Trophoblast cell (in vitro differentiated cells and primary cell): ENCODE measurements at regions not wholly inside any gene's neighbourhood (a gene's known extent, or its start where the extent isn't known, plus 50 kb on each side); places are given as distances from the start of the nearest gene placed in this dataset.

Source experiments
- DNase-seq, 2 donors: peaks; one replicate each; pipeline ENCODE4 v3.0.0-alpha.2; 2016
- H2AFZ ChIP-seq: 2 replicates; pipeline ENCODE4 v1.6.1; 2013; ENCODE audit warnings: low read length, moderate library complexity, mild to moderate bottlenecking; ENCODE audit not compliant: insufficient read depth, poor library complexity
- H2AK5ac ChIP-seq: 2 replicates; pipeline ENCODE4 v1.6.1; 2013; ENCODE audit warnings: mild to moderate bottlenecking, low read length
- H2BK120ac ChIP-seq: 2 replicates; pipeline ENCODE4 v1.6.1; 2013; ENCODE audit warnings: low read length, mild to moderate bottlenecking, moderate library complexity; ENCODE audit not compliant: insufficient read depth, poor library complexity
- H2BK12ac ChIP-seq: 2 replicates; pipeline ENCODE4 v1.6.1; 2013; ENCODE audit warnings: mild to moderate bottlenecking, low read length, moderate library complexity
- H2BK5ac ChIP-seq: 2 replicates; pipeline ENCODE4 v1.6.1; 2013; ENCODE audit warnings: low read length, low read depth, moderate library complexity, mild to moderate bottlenecking; ENCODE audit not compliant: poor library complexity
- H3K14ac ChIP-seq: 2 replicates; pipeline ENCODE4 v1.6.1; 2013; ENCODE audit warnings: mild to moderate bottlenecking, low read length
- H3K18ac ChIP-seq: 2 replicates; pipeline ENCODE4 v1.6.1; 2013; ENCODE audit warnings: mild to moderate bottlenecking, low read length
- H3K23ac ChIP-seq: 2 replicates; pipeline ENCODE4 v1.6.1; 2013; ENCODE audit warnings: low read length
- H3K27ac ChIP-seq: 2 replicates; pipeline ENCODE4 v1.5.1; 2013; ENCODE audit warnings: low read depth, mild to moderate bottlenecking, inconsistent platforms, low read length, moderate library complexity
- H3K27me3 ChIP-seq: 2 replicates; pipeline ENCODE4 v1.6.1; 2013; ENCODE audit warnings: inconsistent platforms, mild to moderate bottlenecking, low read length, moderate library complexity; ENCODE audit not compliant: insufficient read depth
- H3K36me3 ChIP-seq, 2 experiments: 1 replicate in 1 of 2; 2 replicates in 1 of 2; pipeline ENCODE4 v1.6.1; 2013; ENCODE audit warnings: low read length in 2 of 2, mild to moderate bottlenecking in 2 of 2, moderate library complexity in 1 of 2; ENCODE audit not compliant: insufficient read depth in 2 of 2, control insufficient read depth in 1 of 2
- H3K4ac ChIP-seq: 2 replicates; pipeline ENCODE4 v1.6.1; 2013; ENCODE audit warnings: low read depth, mild to moderate bottlenecking, low read length, moderate library complexity
- H3K4me1 ChIP-seq, 2 experiments: 1 replicate in 1 of 2; 2 replicates in 1 of 2; pipeline ENCODE4 v1.6.1; 2013; ENCODE audit warnings: low read length in 2 of 2, mild to moderate bottlenecking in 2 of 2, moderate library complexity in 1 of 2; ENCODE audit not compliant: insufficient read depth in 2 of 2, control insufficient read depth in 1 of 2
- H3K4me2 ChIP-seq: 2 replicates; pipeline ENCODE4 v1.6.1; 2013; ENCODE audit warnings: inconsistent platforms, mild to moderate bottlenecking, low read length, moderate library complexity
- H3K4me3 ChIP-seq: 2 replicates; pipeline ENCODE4 v1.5.1; 2013; ENCODE audit warnings: mild to moderate bottlenecking, low read depth, low read length, inconsistent platforms
- H3K79me1 ChIP-seq: one replicate; pipeline ENCODE4 v1.6.1; 2013; ENCODE audit warnings: low read length
- H3K79me2 ChIP-seq: 2 replicates; pipeline ENCODE4 v1.6.1; 2013; ENCODE audit warnings: low read length, mild to moderate bottlenecking; ENCODE audit not compliant: control insufficient read depth, insufficient read depth, poor library complexity
- H3K9ac ChIP-seq: 2 replicates; pipeline ENCODE4 v1.6.1; 2013; ENCODE audit warnings: mild to moderate bottlenecking, low read length
- H3K9me3 ChIP-seq: 2 replicates; pipeline ENCODE4 v1.6.1; 2013; ENCODE audit warnings: low read depth, mild to moderate bottlenecking, control low read depth, inconsistent platforms, low read length; ENCODE audit not compliant: insufficient read depth
- H4K12ac ChIP-seq: 2 replicates; pipeline ENCODE4 v1.6.1; 2013; ENCODE audit warnings: low read depth, mild to moderate bottlenecking, low read length, moderate library complexity
- H4K8ac ChIP-seq: 2 replicates; pipeline ENCODE4 v1.6.1; 2013; ENCODE audit warnings: low read depth, mild to moderate bottlenecking, low read length, moderate library complexity
- H4K91ac ChIP-seq: one replicate; pipeline ENCODE4 v1.6.1; 2013; ENCODE audit warnings: low read depth, mild to moderate bottlenecking, low read length, moderate library complexity
- WGBS: extraction: QIAGEN DNeasy Blood & Tissue Kit; methylation state at CpG from one replicate; pipeline ENCODE4 v1.1.7; 2013; ENCODE audit warnings: missing lambda C conversion rate; ENCODE audit not compliant: insufficient read length, insufficient coverage; ENCODE audit errors: extremely low coverage; 5-methylcytosine and 5-hydroxymethylcytosine counted together

DNA sequence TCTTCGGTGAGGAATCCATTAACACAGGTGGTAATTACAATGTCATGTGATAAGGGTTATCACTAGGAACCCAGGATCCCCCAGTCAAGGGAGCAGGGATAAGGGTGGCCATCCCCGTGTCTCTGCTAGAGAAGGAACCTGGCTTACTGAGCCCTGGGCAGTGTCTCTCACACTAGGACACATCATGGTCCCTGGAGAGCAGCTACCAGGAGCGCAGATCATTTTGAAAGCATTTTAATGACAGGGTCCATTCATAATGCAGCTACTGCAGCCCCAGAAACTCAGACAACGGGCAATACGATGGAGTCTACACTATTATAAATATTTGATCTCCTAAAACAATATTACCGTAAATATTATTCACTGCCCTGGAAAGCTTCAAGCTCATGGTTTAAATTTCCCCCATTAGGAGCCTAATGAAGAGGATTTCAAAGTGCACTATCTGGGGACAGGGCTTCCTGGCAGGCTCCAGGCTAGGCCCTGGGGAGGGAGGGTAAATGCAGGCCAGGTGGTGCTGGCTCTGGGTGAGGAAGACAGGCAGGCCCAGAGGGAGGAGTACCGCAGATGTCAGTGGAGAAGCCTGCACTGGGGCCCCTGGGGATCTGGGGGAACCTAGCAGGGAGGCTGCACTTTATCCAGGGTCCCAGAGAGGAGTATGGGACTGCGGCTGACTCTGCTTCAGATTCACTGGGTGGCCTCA is 52.6 kb upstream of the LOXL4 start:
- Histone ChIP-seq H2BK12ac (no peak overlapping the region), H2BK5ac (no peak overlapping the region), H2AFZ (no peak overlapping the region), H3K4me3 (no peak overlapping the region), H3K27ac (no peak overlapping the region), H4K91ac (no peak overlapping the region), H3K14ac (no peak overlapping the region), H3K4me1 (peaks cover 4 to 5% of the 10 kb centered on the region in 2 experiments), H2BK120ac (no peak overlapping the region), H4K8ac (no peak overlapping the region), H3K4me2 (no peak overlapping the region), H2AK5ac (no peak overlapping the region), H3K18ac (no peak overlapping the region), H3K79me2 (no peaks in the 10 kb centered on the region), H3K4ac (no peak overlapping the region), H3K36me3 (no peaks in the 10 kb centered on the region), H3K79me1 (no peaks in the 10 kb centered on the region), H3K9ac (no peak overlapping the region), H3K9me3 (no peaks in the 10 kb centered on the region), H4K12ac (no peak overlapping the region), H3K23ac (no peak overlapping the region), H3K27me3 (no peaks in the 10 kb centered on the region)
- WGBS, result no CpG with 5 or more reads among the region's 8 CpGs
- no peak for DNase-seq

- Histone ChIP-seq H3K27me3 (no peaks in the 10 kb centered on the region), H2BK120ac (no peak overlapping the region), H2BK5ac (no peak overlapping the region), H4K12ac (no peak overlapping the region), H3K23ac (no peak overlapping the region), H3K27ac (no peak overlapping the region), H3K4me2 (no peak overlapping the region), H3K18ac (no peak overlapping the region), H3K4me1 (peaks cover 4 to 5% of the 10 kb centered on the region in 2 experiments), H3K36me3 (no peaks in the 10 kb centered on the region), H2AFZ (no peak overlapping the region), H3K9ac (no peak overlapping the region), H2BK12ac (no peak overlapping the region), H3K4me3 (no peak overlapping the region), H2AK5ac (no peak overlapping the region), H3K4ac (no peak overlapping the region), H3K14ac (no peak overlapping the region), H3K79me2 (no peaks in the 10 kb centered on the region), H3K79me1 (no peaks in the 10 kb centered on the region), H4K91ac (no peak overlapping the region), H3K9me3 (no peaks in the 10 kb centered on the region), H4K8ac (no peak overlapping the region)
- DNase-seq, result no peak
- WGBS, result no CpG with 5 or more reads among the region's 6 CpGs
These were observed 50.9 kb upstream of the LOXL4 start for GRCh38 chr10:98318861-98319260.
